Karpas-422 (cell line): ENCODE measurements at regions not wholly inside any gene's neighbourhood (a gene's known extent, or its start where the extent isn't known, plus 50 kb on each side); places are given as distances from the start of the nearest gene placed in this dataset.
A peak's percentile ranks its signal among the peaks of the same experiment; 100 is the strongest.
"Not testable (repeated sequence)": the region's sequence is repeated elsewhere in the genome, so short reads cannot be mapped to it uniquely, and the experiment has no call there.

Experiments used
- DNase-seq: peaks from one replicate; pipeline ENCODE4 v3.0.0-alpha.2; 2015
- H2AFZ ChIP-seq: fragments of 200-600 bp; sonication (generic); 2 replicates; pipeline ENCODE4 v1.6.1; 2014; ENCODE audit warnings: antibody characterized with exemption, low read length, mixed read lengths
- H3K27ac ChIP-seq: fragments of 200-600 bp; sonication (generic); 2 replicates; pipeline ENCODE4 v1.5.1; 2014; ENCODE audit warnings: mild to moderate bottlenecking, low read length, moderate library complexity
- H3K27me3 ChIP-seq: fragments of 200-600 bp; sonication (generic); 2 replicates; pipeline ENCODE4 v1.6.1; 2014; ENCODE audit warnings: low read length, mixed read lengths
- H3K36me3 ChIP-seq: fragments of 200-600 bp; sonication (generic); 2 replicates; pipeline ENCODE4 v1.6.1; 2014; ENCODE audit warnings: low read length, mixed read lengths; ENCODE audit not compliant: insufficient read depth
- H3K4me1 ChIP-seq: fragments of 200-600 bp; sonication (generic); 2 replicates; pipeline ENCODE4 v1.6.1; 2014; ENCODE audit warnings: mild to moderate bottlenecking, low read length, mixed read lengths
- H3K4me2 ChIP-seq: fragments of 200-600 bp; sonication (generic); 2 replicates; pipeline ENCODE4 v1.6.1; 2014; ENCODE audit warnings: low read length, low read depth, mild to moderate bottlenecking; ENCODE audit not compliant: poor library complexity, severe bottlenecking
- H3K4me3 ChIP-seq: fragments of 200-600 bp; sonication (generic); 2 replicates; pipeline ENCODE4 v1.5.1; 2014; ENCODE audit warnings: mild to moderate bottlenecking, antibody characterized with exemption, low read length, mixed read lengths
- H3K79me2 ChIP-seq: fragments of 200-600 bp; sonication (generic); 2 replicates; pipeline ENCODE4 v1.6.1; 2014; ENCODE audit warnings: mild to moderate bottlenecking, low read length, mixed read lengths
- H3K9ac ChIP-seq: fragments of 200-600 bp; sonication (generic); 2 replicates; pipeline ENCODE4 v1.6.0; 2014; ENCODE audit warnings: low read length
- H3K9me2 ChIP-seq: fragments of 200-600 bp; sonication (generic), shearing (Covaris generic); replicated peaks from 2 replicates; pipeline ENCODE4 v1.6.0; 2014; ENCODE audit warnings: mild to moderate bottlenecking, low read length, moderate library complexity; ENCODE audit not compliant: insufficient read depth
- H3K9me3 ChIP-seq: fragments of 300-700, 200-600 bp; sonication (generic); 2 replicates; pipeline ENCODE4 v1.6.1; 2014; ENCODE audit warnings: low read length, mixed read lengths
- H4K20me1 ChIP-seq: fragments of 200-600 bp; sonication (generic); 2 replicates; pipeline ENCODE4 v1.6.1; 2014; ENCODE audit warnings: mild to moderate bottlenecking, antibody characterized with exemption, low read length, low read depth; ENCODE audit not compliant: insufficient read depth

DNA sequence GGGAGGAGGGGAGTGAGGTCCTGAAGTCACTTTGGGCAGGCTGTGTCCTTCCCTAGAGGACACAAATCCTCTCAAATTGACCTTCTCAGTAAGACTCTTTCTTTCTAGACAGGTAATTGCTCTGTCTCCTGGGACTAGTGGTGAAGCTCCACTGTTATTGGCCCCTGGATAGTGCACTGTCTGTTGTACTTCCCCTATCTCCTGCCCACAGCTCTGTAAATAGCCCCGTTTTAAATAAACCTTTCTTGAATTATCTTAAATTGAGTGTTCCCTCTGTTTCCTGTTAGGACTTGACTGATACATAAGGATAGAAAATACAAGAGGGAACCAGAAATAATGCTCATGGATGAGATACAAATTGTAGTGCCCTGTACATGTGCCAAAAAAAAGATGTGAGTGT lies 229.5 kb upstream of the USP24 start:
- H2AFZ ChIP-seq: no peak overlapping the region
- no peaks in the 10 kb centered on the region for H3K9me2 ChIP-seq
- H3K4me1 ChIP-seq: no peaks in the 10 kb centered on the region
- H3K36me3 ChIP-seq: no peaks in the 10 kb centered on the region
- H3K27ac ChIP-seq: no peak overlapping the region
- H3K9ac ChIP-seq: no peak overlapping the region
- H3K4me3 ChIP-seq: no peak overlapping the region
- peak; percentile 45 for DNase-seq
- H3K27me3 ChIP-seq: no peaks in the 10 kb centered on the region
- H3K9me3 ChIP-seq: no peaks in the 10 kb centered on the region
- no peaks in the 10 kb centered on the region for H4K20me1 ChIP-seq
- no peaks in the 10 kb centered on the region for H3K79me2 ChIP-seq
- H3K4me2 ChIP-seq: no peak overlapping the region

DNA sequence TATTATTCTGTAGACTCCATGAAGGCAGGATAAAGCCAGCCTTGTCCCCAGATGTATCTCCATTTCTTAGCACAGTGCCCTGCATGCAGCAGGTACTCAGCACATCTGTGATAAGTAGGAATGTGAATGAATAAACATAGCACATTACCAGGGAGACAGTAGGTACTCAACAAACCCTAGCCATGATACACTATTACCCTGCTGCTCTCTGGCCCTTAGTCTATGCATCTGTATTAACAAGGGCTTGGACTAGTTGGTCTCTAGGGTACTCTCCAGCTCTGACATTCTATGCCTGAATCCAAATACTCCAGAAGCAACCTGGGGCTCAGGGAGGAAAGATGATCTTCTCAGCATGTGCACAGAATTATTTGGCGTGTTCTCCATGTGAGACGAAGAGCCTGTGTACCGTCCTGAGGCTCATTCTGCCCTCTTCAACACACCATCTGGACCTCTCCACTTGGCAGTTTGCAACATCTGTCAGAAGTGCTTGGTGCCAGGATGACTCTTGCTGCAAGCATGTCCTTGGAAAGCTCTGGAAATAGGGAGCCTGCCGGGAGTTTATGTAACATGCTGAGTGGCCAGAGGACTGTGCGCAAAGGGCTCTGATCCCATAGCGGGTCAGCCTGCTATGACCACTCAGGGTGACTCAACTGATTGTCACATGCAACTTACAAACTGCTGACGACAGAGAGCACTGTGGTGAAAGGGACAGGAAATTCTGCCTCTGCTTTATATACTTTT lies 228.2 kb upstream of the USP24 start:
- Histone ChIP-seq H4K20me1 (no peaks in the 10 kb centered on the region), H3K4me1 (no peaks in the 10 kb centered on the region), H3K4me2 (no peak overlapping the region), H3K79me2 (no peaks in the 10 kb centered on the region), H3K9ac (no peak overlapping the region), H3K36me3 (no peaks in the 10 kb centered on the region), H3K27me3 (no peaks in the 10 kb centered on the region), H3K4me3 (no peak overlapping the region), H3K9me2 (no peaks in the 10 kb centered on the region), H3K27ac (no peak overlapping the region), H3K9me3 (no peaks in the 10 kb centered on the region), H2AFZ (no peak overlapping the region)
- DNase-seq: no peak

DNA sequence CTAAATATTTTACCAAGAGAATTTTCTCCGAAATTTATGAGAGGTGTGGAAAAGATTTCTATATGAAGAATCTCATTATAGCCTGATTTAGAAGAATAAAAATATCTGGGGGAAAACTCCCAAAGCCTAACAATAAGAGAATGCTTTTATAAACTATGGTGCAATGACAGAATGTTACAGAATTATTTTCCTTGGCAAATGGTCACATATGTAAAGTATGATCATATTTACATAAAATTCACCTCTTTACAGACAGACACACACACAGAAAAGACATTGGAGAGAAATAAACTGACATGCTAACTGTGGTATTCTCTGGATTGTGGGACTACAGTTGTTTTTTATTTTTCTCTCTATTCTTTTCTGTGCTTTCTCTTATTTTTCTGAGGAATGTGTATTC lies 226.3 kb upstream of the USP24 start:
- Histone ChIP-seq H3K27me3 (no peaks in the 10 kb centered on the region), H3K36me3 (no peaks in the 10 kb centered on the region), H3K79me2 (no peaks in the 10 kb centered on the region), H3K9me2 (no peaks in the 10 kb centered on the region), H3K4me2 (no peak overlapping the region), H4K20me1 (no peaks in the 10 kb centered on the region), H3K9ac (no peak overlapping the region), H3K4me1 (no peaks in the 10 kb centered on the region), H2AFZ (no peak overlapping the region), H3K4me3 (no peak overlapping the region), H3K9me3 (no peaks in the 10 kb centered on the region), H3K27ac (no peak overlapping the region)
- peak; percentile 9 for DNase-seq

- no peaks in the 10 kb centered on the region for H3K9me2 ChIP-seq
- no peak overlapping the region for H2AFZ ChIP-seq
Measured at GRCh38 chr1:55437692-55438091, 222.5 kb upstream of the USP24 start.

DNA sequence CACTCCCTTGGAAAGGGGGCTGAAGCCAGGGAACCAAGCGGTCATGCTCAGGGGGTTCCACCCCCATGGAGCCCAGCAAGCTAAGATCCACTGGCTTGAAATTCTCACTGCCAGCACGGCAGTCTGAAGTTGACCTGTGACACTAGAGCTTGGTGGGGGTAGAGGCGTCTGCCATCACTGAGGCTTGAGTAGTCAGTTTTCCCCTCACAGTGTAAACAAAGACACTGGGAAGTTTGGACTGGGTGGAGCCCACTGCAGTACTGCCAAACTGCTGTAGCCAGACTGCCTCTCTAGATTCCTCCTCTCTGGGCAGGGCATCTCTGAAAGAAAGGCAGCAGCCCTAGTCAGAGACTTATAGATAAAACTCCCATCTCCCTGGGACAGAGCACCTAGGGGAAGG lies 215.6 kb upstream of the USP24 start:
- H3K9me3 ChIP-seq, H3K79me2 ChIP-seq, H3K9me2 ChIP-seq, H3K4me2 ChIP-seq, H3K4me3 ChIP-seq, DNase-seq, H3K4me1 ChIP-seq, H3K9ac ChIP-seq, H2AFZ ChIP-seq, H4K20me1 ChIP-seq, H3K36me3 ChIP-seq, H3K27me3 ChIP-seq, H3K27ac ChIP-seq: not testable (repeated sequence)

More at GRCh38 chr1:55437692-55438091, 222.5 kb upstream of the USP24 start:
- Histone ChIP-seq H3K79me2 (no peaks in the 10 kb centered on the region), H3K27me3 (no peaks in the 10 kb centered on the region), H3K9ac (no peak overlapping the region), H3K9me3 (no peaks in the 10 kb centered on the region), H3K4me1 (no peaks in the 10 kb centered on the region), H3K4me3 (no peak overlapping the region), H4K20me1 (no peaks in the 10 kb centered on the region), H3K4me2 (no peak overlapping the region), H3K36me3 (no peaks in the 10 kb centered on the region), H3K27ac (no peak overlapping the region)
- DNase-seq: no peak

DNA sequence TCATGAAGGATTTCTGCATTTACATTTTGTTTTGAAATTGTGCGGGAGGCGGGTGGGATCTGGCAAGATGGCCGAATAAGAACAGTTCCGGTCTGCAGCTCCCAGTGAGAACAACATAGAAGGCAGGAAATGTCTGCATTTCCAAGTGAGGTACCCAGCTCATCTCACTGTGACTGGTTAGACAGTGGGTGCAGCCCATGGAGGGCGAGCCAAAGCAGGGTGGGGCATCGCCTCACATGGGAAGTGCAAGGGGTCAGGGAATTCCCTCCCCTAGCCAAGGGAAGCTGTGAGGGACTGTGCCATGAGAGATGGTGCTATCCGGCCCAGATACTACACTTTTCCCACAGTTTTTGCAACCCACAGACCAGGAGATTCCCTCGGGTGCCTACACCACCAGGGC lies 215.0 kb upstream of the USP24 start:
- not testable (repeated sequence) for H3K9ac ChIP-seq, H4K20me1 ChIP-seq, H3K4me1 ChIP-seq, DNase-seq, H3K36me3 ChIP-seq, H3K9me3 ChIP-seq, H3K79me2 ChIP-seq, H3K4me2 ChIP-seq, H3K27me3 ChIP-seq, H3K9me2 ChIP-seq, H2AFZ ChIP-seq, H3K27ac ChIP-seq, H3K4me3 ChIP-seq

GRCh38 chr1:55428944-55429931 lies 214.1 kb upstream of the USP24 start:
- H3K4me2 ChIP-seq: no peak overlapping the region
- no peaks in the 10 kb centered on the region for H3K27me3 ChIP-seq
- H3K9me3 ChIP-seq: no peaks in the 10 kb centered on the region
- no peak overlapping the region for H3K27ac ChIP-seq
- H3K9ac ChIP-seq: no peak overlapping the region
- H3K4me3 ChIP-seq: no peak overlapping the region
- H3K4me1 ChIP-seq: no peaks in the 10 kb centered on the region
- H4K20me1 ChIP-seq: no peaks in the 10 kb centered on the region
- H3K79me2 ChIP-seq: no peaks in the 10 kb centered on the region
- H3K36me3 ChIP-seq: no peaks in the 10 kb centered on the region
- H3K9me2 ChIP-seq: no peaks in the 10 kb centered on the region
- H2AFZ ChIP-seq: no peak overlapping the region
- DNase-seq: no peak

DNA sequence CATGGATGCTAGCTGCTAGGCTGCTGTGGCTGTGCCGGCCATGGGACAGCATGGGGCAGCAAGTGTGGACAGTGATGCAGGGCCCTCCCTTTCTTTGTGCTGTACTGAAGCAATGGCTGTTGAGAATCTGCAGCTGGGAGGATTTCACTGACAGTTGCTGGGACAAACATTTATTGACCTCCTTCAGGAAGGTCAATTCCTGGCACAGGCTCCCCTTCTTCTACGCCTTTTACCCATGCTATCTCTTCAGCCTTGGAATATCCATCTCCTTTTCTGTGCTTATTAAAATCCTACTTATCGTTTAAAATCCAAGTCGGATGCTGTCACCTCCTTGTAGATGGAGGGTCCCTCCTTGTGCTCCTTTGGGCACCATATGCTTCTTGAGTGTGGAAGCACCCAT lies 213.1 kb upstream of the USP24 start:
- Histone ChIP-seq H3K9me2 (no peaks in the 10 kb centered on the region), H3K4me3 (no peak overlapping the region), H3K79me2 (no peaks in the 10 kb centered on the region), H3K4me2 (no peak overlapping the region), H3K36me3 (no peaks in the 10 kb centered on the region), H4K20me1 (no peaks in the 10 kb centered on the region), H3K9me3 (no peaks in the 10 kb centered on the region), H3K27ac (no peak overlapping the region), H3K27me3 (no peaks in the 10 kb centered on the region), H2AFZ (no peak overlapping the region), H3K4me1 (no peaks in the 10 kb centered on the region), H3K9ac (no peak overlapping the region)
- DNase-seq: no peak
